GM13976 (cell line): ENCODE measurements at regions not wholly inside any gene's neighbourhood (a gene's known extent, or its start where the extent isn't known, plus 50 kb on each side); places are given as distances from the start of the nearest gene placed in this dataset.

ENCODE experiments used
- DNase-seq: peaks from one replicate; pipeline ENCODE4 v3.0.0; 2012; ENCODE audit warnings: low spot score
- CTCF ChIP-seq: IDR thresholded peaks from 2 replicates; pipeline ENCODE4 v1.5.1; 2012; ENCODE audit warnings: borderline replicate concordance, mild to moderate bottlenecking; ENCODE audit not compliant: insufficient read depth; ENCODE audit errors: extremely low read depth, missing control alignments, control extremely low read depth
- in situ Hi-C: fragments of 300-500 bp; cut with MboI; formaldehyde crosslinking; loops from one replicate; pipeline ENCODE4 v1.12.0; 2022; ENCODE audit warnings: low sequenced_read_pairs, mixed read lengths, inconsistent platforms; ENCODE audit not compliant: unreplicated experiment

GRCh38 chr18:60929966-60930365 lies 403.3 kb upstream of the CDH20 start:
- no peak for DNase-seq
- no peak for TF ChIP-seq CTCF
- in situ Hi-C loops, result no loop called here

GRCh38 chr18:60935041-60935910 lies 398.0 kb upstream of the CDH20 start:
- no peak for TF ChIP-seq CTCF
- in situ Hi-C loops, result no loop called here

GRCh38 chr18:60936101-60936500 lies 397.1 kb upstream of the CDH20 start:
- no peak for TF ChIP-seq CTCF
- DNase-seq, result no peak
- in situ Hi-C loops, result no loop called here

More at GRCh38 chr18:60935041-60935910, 398.0 kb upstream of the CDH20 start:
- no peak for DNase-seq

GRCh38 chr18:60943297-60943696 lies 389.9 kb upstream of the CDH20 start:
- in situ Hi-C loops, result no loop called here
- TF ChIP-seq CTCF, result no peak
- DNase-seq, result no peak

GRCh38 chr18:60950634-60951033 lies 382.6 kb upstream of the CDH20 start:
- in situ Hi-C loops, result no loop called here
- no peak for DNase-seq
- TF ChIP-seq CTCF, result no peak

- no peak for DNase-seq
- in situ Hi-C loops, result no loop called here
- TF ChIP-seq CTCF, result no peak
Observed at GRCh38 chr18:60951091-60951490, 382.1 kb upstream of the CDH20 start.
